ENCODE measurements at regions not wholly inside any gene's neighbourhood (a gene's known extent, or its start where the extent isn't known, plus 50 kb on each side); places are given as distances from the start of the nearest gene placed in this dataset.

DNA sequence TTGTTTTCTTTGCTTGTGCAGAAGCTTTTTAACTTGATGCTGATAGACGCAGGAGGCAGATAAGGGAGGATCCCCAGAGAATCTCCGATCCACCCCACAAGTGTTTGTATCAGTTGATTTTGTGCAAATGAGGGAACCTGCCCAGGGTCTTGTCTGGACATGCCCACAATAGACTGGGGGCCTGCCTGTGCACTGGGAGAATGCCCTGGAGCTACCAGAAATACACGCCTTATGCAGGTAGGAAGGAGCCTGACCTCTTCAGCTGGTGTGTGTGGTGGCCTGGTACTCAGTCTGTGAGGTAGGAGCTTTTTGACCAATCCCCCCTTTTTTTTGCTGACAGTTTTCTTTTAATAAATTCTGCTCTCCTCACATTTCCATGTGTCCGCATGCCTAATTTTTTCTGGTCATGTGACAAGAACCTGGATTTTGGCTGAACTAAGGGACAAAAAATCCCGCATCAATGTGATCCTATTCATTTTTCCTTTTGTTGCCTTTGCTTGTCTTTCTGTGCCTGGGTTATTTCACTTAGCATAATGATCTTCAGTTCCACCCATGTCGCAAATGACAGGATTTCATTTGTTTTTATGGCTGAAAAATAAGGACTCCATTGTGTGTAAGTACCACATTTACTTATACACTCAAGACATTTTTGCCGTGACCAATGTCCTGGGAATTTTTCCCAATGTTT is 430.6 kb upstream of the NRG3 start:
- no peaks in the 10 kb centered on the region for H4K20me1 ChIP-seq (ENCODE audit: insufficient read depth)
- ChIA-PET CTCF (no interaction called here), POLR2A (ENCODE audit: unreplicated experiment) (no interaction called here)
- no peaks in the 10 kb centered on the region for H3K79me2 ChIP-seq (ENCODE audit: low read depth)
- H3F3A ChIP-seq (ENCODE audit: insufficient read depth, low read depth), result no peaks in the 10 kb centered on the region
- no TSS peak for BruUV-seq (replicated peaks)
- H2AFZ ChIP-seq, result no peak overlapping the region
- no peaks in the 10 kb centered on the region for H3K9me3 ChIP-seq (ENCODE audit: insufficient read depth, low read depth)
- TF ChIP-seq CTCF (conservative IDR thresholded peaks at IDR 0.05) (no peak), EZH2 (IDR thresholded peaks at IDR 0.05; ENCODE audit: low read depth) (no peak)
- no peak overlapping the region for H3K4me2 ChIP-seq
- no peak overlapping the region for H3K4me3 ChIP-seq
- H3K27ac ChIP-seq, result no peak overlapping the region
- H3K9me2 ChIP-seq (ENCODE audit: insufficient read depth), result no peaks in the 10 kb centered on the region
- intact Hi-C loops (cut with micrococcal nuclease; ENCODE audit: unreplicated experiment), result no loop called here
- H3K36me3 ChIP-seq (ENCODE audit: low read depth), result no peaks in the 10 kb centered on the region
- H3K4me1 ChIP-seq (replicated peaks; ENCODE audit: insufficient read depth), result no peaks in the 10 kb centered on the region
- DNase-seq, result no peak
- H3K27me3 ChIP-seq (ENCODE audit: insufficient read depth, low read depth), result no peaks in the 10 kb centered on the region

GRCh38 chr10:81450651-81451050 is 424.3 kb upstream of the NRG3 start:
- no peak for TF ChIP-seq CTCF (conservative IDR thresholded peaks at IDR 0.05)
- TF ChIP-seq EZH2 (IDR thresholded peaks at IDR 0.05; ENCODE audit: low read depth), result no peak
- intact Hi-C loops (cut with micrococcal nuclease; ENCODE audit: unreplicated experiment), result no loop called here
- Histone ChIP-seq H2AFZ (no peak overlapping the region), H3K27me3 (ENCODE audit: insufficient read depth, low read depth) (no peaks in the 10 kb centered on the region), H4K20me1 (ENCODE audit: insufficient read depth) (no peaks in the 10 kb centered on the region), H3K79me2 (ENCODE audit: low read depth) (no peaks in the 10 kb centered on the region), H3K4me2 (no peak overlapping the region), H3K36me3 (ENCODE audit: low read depth) (no peaks in the 10 kb centered on the region), H3K9me2 (ENCODE audit: insufficient read depth) (no peaks in the 10 kb centered on the region), H3K9me3 (ENCODE audit: insufficient read depth, low read depth) (no peaks in the 10 kb centered on the region), H3K4me1 (replicated peaks; ENCODE audit: insufficient read depth) (no peaks in the 10 kb centered on the region), H3F3A (ENCODE audit: insufficient read depth, low read depth) (no peaks in the 10 kb centered on the region), H3K27ac (no peak overlapping the region), H3K4me3 (no peak overlapping the region)
- ChIA-PET CTCF (no interaction called here), POLR2A (ENCODE audit: unreplicated experiment) (no interaction called here)
- no TSS peak for BruUV-seq (replicated peaks)
- DNase-seq, result no peak

- Histone ChIP-seq H3K27me3 (ENCODE audit: insufficient read depth, low read depth) (no peaks in the 10 kb centered on the region), H3K9me2 (ENCODE audit: insufficient read depth) (no peaks in the 10 kb centered on the region), H3K79me2 (ENCODE audit: low read depth) (no peaks in the 10 kb centered on the region), H3K27ac (no peak overlapping the region), H3K4me2 (no peak overlapping the region), H3F3A (ENCODE audit: insufficient read depth, low read depth) (no peaks in the 10 kb centered on the region), H3K4me3 (no peak overlapping the region), H4K20me1 (ENCODE audit: insufficient read depth) (no peaks in the 10 kb centered on the region), H2AFZ (no peak overlapping the region), H3K36me3 (ENCODE audit: low read depth) (no peaks in the 10 kb centered on the region), H3K9me3 (ENCODE audit: insufficient read depth, low read depth) (no peaks in the 10 kb centered on the region), H3K4me1 (replicated peaks; ENCODE audit: insufficient read depth) (no peaks in the 10 kb centered on the region)
- ChIA-PET CTCF (no interaction called here), POLR2A (ENCODE audit: unreplicated experiment) (no interaction called here)
- TF ChIP-seq EZH2 (IDR thresholded peaks at IDR 0.05; ENCODE audit: low read depth), result no peak
- no peak for TF ChIP-seq CTCF (conservative IDR thresholded peaks at IDR 0.05)
- DNase-seq, result no peak
- BruUV-seq (replicated peaks), result no TSS peak
- intact Hi-C loops (cut with micrococcal nuclease; ENCODE audit: unreplicated experiment), result no loop called here
Measured at GRCh38 chr10:81472927-81473470, 402.0 kb upstream of the NRG3 start.
